ENCODE measurements at regions not wholly inside any gene's neighbourhood (a gene's known extent, or its start where the extent isn't known, plus 50 kb on each side); places are given as distances from the start of the nearest gene placed in this dataset.

DNA sequence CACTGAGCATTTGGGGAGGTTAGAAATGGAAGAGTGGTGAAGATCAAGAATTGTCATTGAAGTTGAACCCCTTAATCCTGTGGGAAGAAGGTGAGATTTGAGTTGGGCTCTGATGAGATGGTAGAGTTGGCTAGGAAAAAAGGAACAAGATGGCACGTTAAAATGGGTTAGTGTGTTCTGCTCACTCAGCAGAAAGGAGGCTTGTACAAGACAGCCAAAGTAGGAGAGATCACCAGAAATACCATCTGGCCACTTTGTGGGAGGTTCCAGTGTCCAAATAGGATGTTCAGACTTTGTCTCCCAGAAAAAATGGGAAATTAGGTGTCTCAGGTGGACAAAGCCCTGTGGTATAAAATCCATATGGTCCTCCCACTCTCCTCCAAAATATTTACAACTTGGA is 56.0 kb upstream of the SLC14A2 start:
- TF ChIP-seq, protein P1, sequence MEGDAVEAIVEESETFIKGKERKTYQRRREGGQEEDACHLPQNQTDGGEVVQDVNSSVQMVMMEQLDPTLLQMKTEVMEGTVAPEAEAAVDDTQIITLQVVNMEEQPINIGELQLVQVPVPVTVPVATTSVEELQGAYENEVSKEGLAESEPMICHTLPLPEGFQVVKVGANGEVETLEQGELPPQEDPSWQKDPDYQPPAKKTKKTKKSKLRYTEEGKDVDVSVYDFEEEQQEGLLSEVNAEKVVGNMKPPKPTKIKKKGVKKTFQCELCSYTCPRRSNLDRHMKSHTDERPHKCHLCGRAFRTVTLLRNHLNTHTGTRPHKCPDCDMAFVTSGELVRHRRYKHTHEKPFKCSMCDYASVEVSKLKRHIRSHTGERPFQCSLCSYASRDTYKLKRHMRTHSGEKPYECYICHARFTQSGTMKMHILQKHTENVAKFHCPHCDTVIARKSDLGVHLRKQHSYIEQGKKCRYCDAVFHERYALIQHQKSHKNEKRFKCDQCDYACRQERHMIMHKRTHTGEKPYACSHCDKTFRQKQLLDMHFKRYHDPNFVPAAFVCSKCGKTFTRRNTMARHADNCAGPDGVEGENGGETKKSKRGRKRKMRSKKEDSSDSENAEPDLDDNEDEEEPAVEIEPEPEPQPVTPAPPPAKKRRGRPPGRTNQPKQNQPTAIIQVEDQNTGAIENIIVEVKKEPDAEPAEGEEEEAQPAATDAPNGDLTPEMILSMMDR (IDR thresholded peaks at IDR 0.05), result no peak
- no peak for TF ChIP-seq POLR2A (IDR thresholded peaks at IDR 0.05)

All from breast epithelium (tissue), 3 donors.